Fibroblast of lung (primary cell): ENCODE measurements at regions not wholly inside any gene's neighbourhood (a gene's known extent, or its start where the extent isn't known, plus 50 kb on each side); places are given as distances from the start of the nearest gene placed in this dataset.

Source experiments
- CTCF ChIP-seq, 2 donors: IDR thresholded peaks in 1 of 2; conservative IDR thresholded peaks in 1 of 2; 1 replicate in 1 of 2; 2 replicates in 1 of 2; pipeline ENCODE4 v1.5.1; 2011 to 2012; ENCODE audit warnings: low read length in 2 of 2, control low read depth in 1 of 2, inconsistent platforms in 1 of 2, low read depth in 1 of 2, mild to moderate bottlenecking in 1 of 2
- EZH2 ChIP-seq: IDR thresholded peaks from 2 replicates; pipeline ENCODE4 v1.5.1; 2012; ENCODE audit warnings: low read length, control low read depth, mild to moderate bottlenecking; ENCODE audit errors: missing control alignments

GRCh38 chr5:126228934-126229333 lies 194.3 kb upstream of the GRAMD2B start:
- no peak for TF ChIP-seq CTCF (conservative IDR thresholded peaks at IDR 0.05 in 1 of 2, IDR thresholded peaks at IDR 0.05 in 1 of 2; ENCODE audit: low read depth in 1 of 2, low read length in 2 of 2)
- TF ChIP-seq EZH2: no peak
